ENCODE measurements at regions not wholly inside any gene's neighbourhood (a gene's known extent, or its start where the extent isn't known, plus 50 kb on each side); places are given as distances from the start of the nearest gene placed in this dataset.
"Not testable (repeated sequence)": the region's sequence is repeated elsewhere in the genome, so short reads cannot be mapped to it uniquely, and the experiment has no call there.

DNA sequence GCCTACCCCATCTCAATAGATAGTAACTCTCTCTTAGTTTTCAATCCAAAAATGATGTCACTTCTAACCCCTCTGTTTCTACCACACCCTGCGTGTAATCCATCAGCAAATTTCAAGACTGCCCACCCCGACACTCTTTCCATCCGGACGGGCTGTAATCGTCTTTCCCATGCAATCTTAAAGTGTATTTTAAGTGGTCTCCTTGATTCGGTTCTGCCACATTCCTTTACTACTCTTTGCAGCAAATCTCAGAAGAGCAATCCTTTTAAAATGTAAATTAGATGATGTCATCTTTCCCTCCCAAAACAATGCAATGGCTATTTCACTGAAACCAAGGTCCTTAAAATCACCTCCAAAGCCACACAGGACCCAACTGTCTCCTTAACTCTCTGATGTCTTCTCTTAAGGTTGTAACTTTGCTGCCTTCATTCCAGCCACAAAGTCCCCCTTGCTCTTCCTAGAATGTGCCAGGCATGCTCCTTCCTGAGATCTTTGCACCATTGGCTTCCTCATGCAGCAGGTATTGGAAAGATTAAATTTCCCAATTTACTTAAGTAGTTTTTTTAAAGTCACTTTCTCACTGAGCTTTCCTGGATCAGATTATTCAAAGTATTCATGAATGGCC, 932.5 kb upstream of the WWC1 start:
- DNase-seq (ENCODE audit: extremely low spot score, insufficient read length, low read depth) = no peak
- FAIRE-seq = no peak

- FAIRE-seq = no peak
- no peak for DNase-seq (ENCODE audit: extremely low spot score, insufficient read length, low read depth)
These were observed 929.6 kb upstream of the WWC1 start for GRCh38 chr5:167361795-167362194.

DNA sequence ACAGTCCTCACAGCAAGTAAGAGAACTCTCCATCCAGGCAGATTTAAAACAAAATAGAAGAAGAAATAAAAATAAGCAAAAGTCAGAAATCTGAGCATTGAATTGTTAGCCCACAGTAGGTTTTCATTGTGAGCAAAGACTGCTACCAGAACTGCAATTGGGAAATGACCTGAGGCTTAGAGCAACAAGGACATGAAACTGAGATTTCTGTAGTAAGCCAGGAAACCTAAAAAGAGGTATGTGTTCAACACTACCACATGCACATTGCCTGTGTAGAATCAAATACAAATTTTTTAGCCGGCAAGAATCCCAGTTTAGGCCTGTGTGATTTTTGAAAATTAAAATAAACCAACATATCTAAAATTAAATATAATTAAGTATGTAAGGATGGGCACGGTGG, 928.4 kb upstream of the WWC1 start:
- FAIRE-seq (no peak), DNase-seq (ENCODE audit: extremely low spot score, insufficient read length, low read depth) (no peak)

DNA sequence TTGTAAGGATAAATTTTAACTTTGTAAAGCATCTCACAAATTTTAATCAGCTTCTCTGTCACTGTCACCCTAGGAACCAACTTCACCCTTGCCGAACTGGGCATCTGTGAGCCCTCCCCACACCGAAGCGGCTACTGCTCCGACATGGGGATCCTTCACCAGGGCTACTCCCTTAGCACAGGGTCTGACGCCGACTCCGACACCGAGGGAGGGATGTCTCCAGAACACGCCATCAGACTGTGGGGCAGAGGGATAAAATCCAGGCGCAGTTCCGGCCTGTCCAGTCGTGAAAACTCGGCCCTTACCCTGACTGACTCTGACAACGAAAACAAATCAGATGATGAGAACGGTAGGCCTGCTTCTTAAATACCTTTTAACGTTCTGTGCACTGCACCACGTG, 916.3 kb upstream of the WWC1 start:
- DNase-seq (ENCODE audit: extremely low spot score, insufficient read length, low read depth) (no peak), FAIRE-seq (no peak)

- FAIRE-seq (no peak), DNase-seq (ENCODE audit: extremely low spot score, insufficient read length, low read depth) (no peak)
These were observed 912.3 kb upstream of the WWC1 start for GRCh38 chr5:167378894-167379723.

GRCh38 chr5:167381457-167381856, 910.0 kb upstream of the WWC1 start:
- FAIRE-seq (no peak), DNase-seq (ENCODE audit: extremely low spot score, insufficient read length, low read depth) (no peak)

DNA sequence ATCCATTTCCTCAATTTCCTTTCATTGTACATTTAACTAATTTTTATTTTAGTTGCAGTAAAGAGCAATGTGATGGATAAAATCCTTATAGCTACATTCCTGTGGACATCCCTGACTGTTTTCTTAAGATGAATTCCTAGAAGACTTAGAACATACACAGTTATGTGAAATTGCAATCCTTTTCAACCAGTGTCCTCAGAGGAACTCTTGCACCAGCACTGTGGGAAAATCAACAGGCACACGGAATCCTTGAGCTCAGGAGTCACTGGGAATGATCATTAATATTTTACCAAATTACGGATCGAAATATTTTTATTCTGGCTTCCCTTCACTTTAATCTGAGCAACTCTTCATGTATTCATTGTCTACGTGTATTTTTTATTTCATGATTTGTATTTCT, 901.9 kb upstream of the WWC1 start:
- DNase-seq (ENCODE audit: extremely low spot score, insufficient read length, low read depth) = no peak
- FAIRE-seq = no peak

- FAIRE-seq; DNase-seq (ENCODE audit: extremely low spot score, insufficient read length, low read depth): not testable (repeated sequence)
These were observed 900.2 kb upstream of the WWC1 start for GRCh38 chr5:167391286-167391685.

DNA sequence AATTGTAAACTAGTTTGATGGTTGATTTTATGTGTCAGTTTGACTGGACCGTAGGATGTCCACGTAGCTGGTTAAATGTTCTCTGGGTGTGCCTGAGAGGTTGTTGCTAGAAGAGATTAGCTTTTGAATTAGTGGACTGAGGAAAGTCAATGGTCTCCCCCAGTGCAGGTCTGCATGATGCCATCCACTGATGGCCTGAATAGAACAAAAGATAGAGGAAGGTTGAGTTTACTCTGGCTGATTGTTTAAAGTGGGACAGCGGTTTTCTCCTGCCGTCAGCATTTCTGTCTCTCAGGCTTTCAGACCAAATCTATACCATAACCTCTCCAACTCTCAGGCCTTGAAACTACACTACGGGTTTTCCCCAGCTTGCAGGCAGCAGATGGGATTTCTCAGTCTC, 899.2 kb upstream of the WWC1 start:
- FAIRE-seq = no peak
- DNase-seq (ENCODE audit: extremely low spot score, insufficient read length, low read depth) = no peak

DNA sequence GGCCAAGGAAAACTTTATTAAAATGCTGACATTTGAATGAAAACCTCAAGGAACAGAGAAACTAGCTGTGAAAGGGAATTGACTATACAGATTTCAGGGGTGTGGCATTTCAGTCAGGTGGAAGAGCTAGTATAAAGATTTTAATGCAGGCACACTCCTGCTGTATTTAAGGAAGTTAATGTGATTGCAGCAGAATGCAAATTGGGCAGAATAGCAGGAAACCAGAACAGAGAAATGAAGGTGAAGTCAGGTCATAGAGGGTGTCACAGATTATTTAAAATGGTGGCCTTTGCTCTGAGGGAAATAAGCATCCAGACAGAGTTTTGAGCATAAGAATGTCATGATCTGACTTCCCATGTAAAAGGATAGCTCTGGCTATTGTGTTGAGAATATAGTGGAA, 898.1 kb upstream of the WWC1 start:
- DNase-seq (ENCODE audit: extremely low spot score, insufficient read length, low read depth) (no peak), FAIRE-seq (no peak)

GRCh38 chr5:167402671-167403070, 888.8 kb upstream of the WWC1 start:
- FAIRE-seq (no peak), DNase-seq (ENCODE audit: extremely low spot score, insufficient read length, low read depth) (no peak)

- FAIRE-seq (no peak), DNase-seq (ENCODE audit: extremely low spot score, insufficient read length, low read depth) (no peak)
These were observed 884.9 kb upstream of the WWC1 start for GRCh38 chr5:167406513-167406912.

DNA sequence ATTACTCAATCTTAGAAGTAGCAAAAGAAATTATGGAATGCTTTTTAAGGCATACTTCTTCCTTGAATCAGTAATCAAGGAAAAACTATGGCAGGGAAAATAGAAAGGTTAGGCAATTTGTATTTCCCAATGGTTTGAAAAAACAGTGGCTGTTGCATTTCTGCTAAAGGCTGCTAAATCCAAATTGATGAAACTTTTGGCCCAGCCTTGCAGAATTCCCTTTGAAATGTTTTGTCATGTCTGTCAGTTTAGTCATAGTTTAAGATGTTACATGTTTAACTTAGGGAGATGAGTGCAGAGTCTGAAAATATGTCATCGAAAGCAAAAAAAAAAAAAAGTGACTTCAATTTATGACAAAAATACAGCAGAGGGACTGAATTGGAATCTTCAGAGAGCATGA, 878.9 kb upstream of the WWC1 start:
- FAIRE-seq (no peak), DNase-seq (ENCODE audit: extremely low spot score, insufficient read length, low read depth) (no peak)

DNA sequence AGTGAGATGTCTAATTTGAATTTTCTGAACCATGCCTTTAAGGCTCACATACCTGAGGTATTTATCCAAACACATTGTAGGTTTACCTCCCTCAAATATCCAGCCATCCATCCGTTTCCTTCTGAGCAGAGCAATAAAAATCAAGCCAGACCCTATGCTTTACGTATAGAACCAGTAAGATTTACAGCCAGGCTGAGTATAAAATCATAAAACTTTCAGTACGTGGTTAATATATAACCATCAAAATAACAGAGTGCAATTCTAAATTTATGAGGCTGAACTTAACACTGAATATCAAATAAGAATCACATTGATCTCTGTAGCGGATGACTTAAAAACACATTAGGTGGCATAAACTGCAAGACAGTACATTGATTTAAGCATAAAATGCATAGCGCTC, 877.9 kb upstream of the WWC1 start:
- DNase-seq (ENCODE audit: extremely low spot score, insufficient read length, low read depth) = no peak
- FAIRE-seq = no peak

DNA sequence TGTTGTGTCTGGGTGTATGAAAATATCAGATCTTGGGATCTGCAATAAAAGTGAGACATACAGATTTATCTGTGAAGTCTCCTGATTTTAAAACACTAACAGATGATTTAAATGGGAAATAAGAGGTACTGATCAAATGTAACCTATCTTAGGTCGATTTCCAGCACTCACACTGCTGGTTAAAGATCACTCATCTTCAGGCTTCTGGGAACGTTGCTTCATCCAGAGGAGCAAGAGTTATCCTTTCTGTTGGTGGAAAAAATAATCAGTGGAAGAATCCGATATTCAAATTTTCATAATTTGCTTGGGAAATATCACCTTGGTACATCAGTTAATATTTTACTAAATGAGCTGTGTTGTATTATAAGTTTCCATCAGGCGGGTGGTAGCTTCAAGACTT, 876.8 kb upstream of the WWC1 start:
- no peak for DNase-seq (ENCODE audit: extremely low spot score, insufficient read length, low read depth)
- no peak for FAIRE-seq

DNA sequence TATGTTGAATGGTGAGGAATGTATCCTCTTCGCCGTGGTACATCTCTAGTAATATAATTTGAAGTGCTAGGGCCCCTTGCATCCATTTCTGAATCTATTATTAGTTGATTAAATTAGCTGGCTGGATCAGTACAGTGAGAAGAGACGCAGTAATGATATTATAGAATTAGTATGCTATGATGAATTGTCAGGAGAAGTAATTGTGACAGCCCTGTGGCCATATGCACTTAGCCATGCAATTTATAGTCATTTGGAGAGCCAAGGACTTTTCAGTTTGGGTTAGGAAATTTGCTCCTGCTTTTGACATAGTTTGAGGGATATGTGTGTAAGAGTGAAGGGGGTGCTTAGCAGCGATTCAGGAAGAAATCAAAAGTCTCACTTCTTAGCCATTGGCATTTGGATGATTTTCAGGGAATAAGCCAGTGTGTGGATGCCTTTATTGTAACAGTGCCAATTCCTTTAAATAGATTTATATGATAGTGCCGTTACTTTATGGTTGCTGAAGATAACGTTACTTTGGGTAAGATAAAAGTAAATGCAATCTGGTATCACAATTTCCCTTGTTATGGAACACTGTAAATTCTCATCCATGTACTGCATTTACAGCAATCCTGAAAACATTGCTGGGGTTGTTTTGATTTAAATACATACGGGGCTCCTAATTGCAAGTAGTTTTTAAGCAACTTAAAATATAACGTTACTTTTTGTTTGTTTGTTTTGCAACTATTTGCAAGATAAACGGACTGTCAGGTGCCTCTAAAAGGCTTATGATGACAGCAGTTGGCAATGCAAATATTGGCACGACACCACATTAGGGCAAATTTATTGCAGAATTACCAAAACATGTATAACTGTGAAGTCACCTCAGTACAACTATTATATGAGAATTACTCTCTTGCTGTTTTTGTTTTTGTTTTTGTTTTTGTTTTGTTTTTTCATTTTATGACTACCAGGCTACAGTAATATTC, 875.4 kb upstream of the WWC1 start:
- FAIRE-seq (no peak), DNase-seq (ENCODE audit: extremely low spot score, insufficient read length, low read depth) (no peak)

- FAIRE-seq = no peak
These were observed 873.8 kb upstream of the WWC1 start for GRCh38 chr5:167417662-167418061.

DNA sequence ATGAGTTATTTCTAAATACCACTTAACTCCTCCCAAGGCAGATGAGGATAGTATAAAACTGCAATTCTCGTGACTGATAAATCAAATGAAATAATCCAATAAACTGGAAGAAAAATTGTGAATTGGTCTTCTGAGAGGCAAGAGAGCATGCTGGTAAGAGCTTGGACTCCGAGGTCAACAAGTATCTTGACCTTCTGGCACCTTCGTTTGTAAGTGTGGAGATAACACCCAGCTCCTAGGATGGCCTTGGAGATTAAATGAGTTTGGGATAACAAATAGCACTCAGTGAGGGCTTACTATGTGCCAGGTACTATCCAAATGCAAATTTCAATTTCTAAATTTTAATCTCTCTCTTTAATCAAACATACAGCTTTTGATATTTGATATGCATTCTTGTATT, 866.3 kb upstream of the WWC1 start:
- DNase-seq (ENCODE audit: extremely low spot score, insufficient read length, low read depth) = no peak
- FAIRE-seq = no peak

More at GRCh38 chr5:167417662-167418061, 873.8 kb upstream of the WWC1 start:
- no peak for DNase-seq (ENCODE audit: extremely low spot score, insufficient read length, low read depth)

GRCh38 chr5:167426501-167426900, 864.9 kb upstream of the WWC1 start:
- FAIRE-seq (no peak), DNase-seq (ENCODE audit: extremely low spot score, insufficient read length, low read depth) (no peak)

GRCh38 chr5:167427641-167428040, 863.8 kb upstream of the WWC1 start:
- not testable (repeated sequence) for DNase-seq (ENCODE audit: extremely low spot score, insufficient read length, low read depth); FAIRE-seq

DNA sequence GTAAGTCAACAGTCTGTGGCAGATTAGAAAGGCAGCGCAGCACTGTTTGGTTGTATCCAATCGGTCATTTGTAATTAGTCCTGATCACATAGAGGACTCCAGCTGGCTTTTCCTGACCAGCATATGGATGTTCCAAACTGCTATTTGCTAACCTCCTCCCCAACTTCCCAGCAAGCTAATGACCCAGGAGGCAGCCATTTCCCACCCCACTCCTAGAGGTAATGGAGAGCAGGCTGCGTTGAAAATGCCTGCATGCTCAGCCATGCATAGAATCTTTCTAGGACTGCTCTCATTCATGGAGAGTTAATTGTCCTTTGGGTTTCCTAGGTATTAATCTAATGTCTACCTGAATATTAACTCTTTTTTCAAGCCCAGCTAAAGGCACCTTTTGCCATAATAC, 850.6 kb upstream of the WWC1 start:
- DNase-seq (ENCODE audit: extremely low spot score, insufficient read length, low read depth) (no peak), FAIRE-seq (no peak)

Measured in GM18507 (cell line).